Activated naive CD8-positive, alpha-beta T cell treated with anti-CD3 and anti-CD28 coated beads, Interleukin-2, amount 50 U/mL, for 24 hours (primary cell): ENCODE measurements at regions not wholly inside any gene's neighbourhood (a gene's known extent, or its start where the extent isn't known, plus 50 kb on each side); places are given as distances from the start of the nearest gene placed in this dataset.
"Not testable (repeated sequence)": the region's sequence is repeated elsewhere in the genome, so short reads cannot be mapped to it uniquely, and the experiment has no call there.

Source experiments
- ATAC-seq: fragments of 150-1000 bp; cut with Tn5 transposase; one replicate; pipeline ENCODE4 v1.10.0; 2021
- DNase-seq: peaks from one replicate; pipeline ENCODE4 v3.0.0; 2021
- H3K27ac Mint-ChIP-seq: one replicate; pipeline ENCODE4 v1.8.0; 2021; ENCODE audit warnings: mild to moderate bottlenecking, mixed read lengths
- H3K27me3 Mint-ChIP-seq: one replicate; pipeline ENCODE4 v1.8.0; 2021; ENCODE audit warnings: mixed read lengths
- H3K36me3 Mint-ChIP-seq: one replicate; pipeline ENCODE4 v1.8.0; 2021; ENCODE audit warnings: low read depth, mixed read lengths
- H3K4me1 Mint-ChIP-seq: one replicate; pipeline ENCODE4 v1.8.0; 2021; ENCODE audit warnings: mixed read lengths
- H3K4me3 Mint-ChIP-seq: one replicate; pipeline ENCODE4 v1.8.0; 2021; ENCODE audit warnings: mild to moderate bottlenecking, moderate library complexity, mixed read lengths
- H3K9me3 Mint-ChIP-seq: one replicate; pipeline ENCODE4 v1.8.0; 2021; ENCODE audit warnings: mixed read lengths

- not testable (repeated sequence) for ATAC-seq, DNase-seq, H3K27ac Mint-ChIP-seq, H3K4me1 Mint-ChIP-seq, H3K27me3 Mint-ChIP-seq, H3K4me3 Mint-ChIP-seq, H3K36me3 Mint-ChIP-seq
- peaks cover 16% of the 10 kb centered on the region for H3K9me3 Mint-ChIP-seq
Measured at GRCh38 chr13:50772881-50773280, 70.6 kb downstream of the DLEU7 start.
